ENCODE measurements at regions not wholly inside any gene's neighbourhood (a gene's known extent, or its start where the extent isn't known, plus 50 kb on each side); places are given as distances from the start of the nearest gene placed in this dataset.

GRCh38 chr20:51074062-51074461 is 51.2 kb upstream of the KCNG1 start:
- H3K79me2 ChIP-seq (ENCODE audit: insufficient read depth): no peaks in the 10 kb centered on the region
- H3K9ac ChIP-seq: no peak overlapping the region
- H3K27ac ChIP-seq (ENCODE audit: low read depth in 2 of 2, low read length in 1 of 2): no peak overlapping the region
- ChIA-PET POLR2A (no interaction called here), CTCF (interaction anchor here (0.8 kb wide), 1 partner anchor 87 kb away, joined by 3 read pairs; no protein-coding TSS in a partner anchor)
- no peak for TF ChIP-seq RFX5 (IDR thresholded peaks at IDR 0.05; ENCODE audit: low read length)
- no peak for TF ChIP-seq GATA2 (CRISPR knock-in tag; IDR thresholded peaks at IDR 0.05)
- TF ChIP-seq TEAD4 (IDR thresholded peaks at IDR 0.05; ENCODE audit: borderline replicate concordance, insufficient read depth): no peak
- no peak for TF ChIP-seq RAD21 (IDR thresholded peaks at IDR 0.05; ENCODE audit: low read length)
- TF ChIP-seq EP300 (IDR thresholded peaks at IDR 0.05; ENCODE audit: borderline replicate concordance in 1 of 2, low read depth in 1 of 2, low read length in 1 of 2): no peak
- TF ChIP-seq SIN3A (IDR thresholded peaks at IDR 0.05; ENCODE audit: borderline replicate concordance, low read depth, low read length): no peak
- no peak for TF ChIP-seq RXRA (IDR thresholded peaks at IDR 0.05; ENCODE audit: borderline replicate concordance, low read depth)
- TF ChIP-seq CTCF (IDR thresholded peaks at IDR 0.05): no peak
- no peak for TF ChIP-seq NRF1 (IDR thresholded peaks at IDR 0.05; ENCODE audit: low read depth, low read length)
- no peak for TF ChIP-seq EZH2phosphoT487 (IDR thresholded peaks at IDR 0.05; ENCODE audit: borderline replicate concordance, low read depth)
- no peak for TF ChIP-seq USF1 (IDR thresholded peaks at IDR 0.05; ENCODE audit: borderline replicate concordance, low read depth)
- TF ChIP-seq IRF3 (IDR thresholded peaks at IDR 0.05; ENCODE audit: low read depth, low read length): no peak
- H3K9me2 ChIP-seq: no peaks in the 10 kb centered on the region
- no peak overlapping the region for H3K4me3 ChIP-seq (ENCODE audit: low read depth in 2 of 2, low read length in 1 of 2)
- no peaks in the 10 kb centered on the region for H3K36me3 ChIP-seq (replicated peaks in 1 of 2; ENCODE audit: control insufficient read depth in 1 of 2, insufficient read depth in 2 of 2, low read length in 1 of 2)
- H3F3A ChIP-seq (replicated peaks; ENCODE audit: insufficient read depth): no peaks in the 10 kb centered on the region
- H4K20me1 ChIP-seq (ENCODE audit: insufficient read depth): no peaks in the 10 kb centered on the region
- DNase-seq: no peak
- H3K4me2 ChIP-seq: no peak overlapping the region
- H3K27me3 ChIP-seq (ENCODE audit: insufficient read depth): peaks cover 12% of the 10 kb centered on the region; the same call in 1 of the 2 replicates
- 89% methylated on average over 1 of the region's 1 CpG for WGBS (ENCODE audit: low lambda C conversion rate)
- no peak overlapping the region for H2AFZ ChIP-seq (ENCODE audit: low read depth)
- peaks cover 0 to 20% of the 10 kb centered on the region in 2 experiments; a peak in 1 of 4 replicates for H3K4me1 ChIP-seq (ENCODE audit: control insufficient read depth in 1 of 2, insufficient read depth in 2 of 2, low read depth in 1 of 2, low read length in 1 of 2)
- no peaks in the 10 kb centered on the region for H3K9me3 ChIP-seq

All from SK-N-SH (cell line).